A673 (cell line): ENCODE measurements at regions not wholly inside any gene's neighbourhood (a gene's known extent, or its start where the extent isn't known, plus 50 kb on each side); places are given as distances from the start of the nearest gene placed in this dataset.

Experiments
- EZH2 ChIP-seq: fragments of 200-600 bp; sonication (generic); IDR thresholded peaks from 2 replicates; pipeline ENCODE4 v1.6.1; 2017; ENCODE audit warnings: borderline replicate concordance, low read depth, mild to moderate bottlenecking, mixed read lengths, antibody characterized with exemption, low read length; ENCODE audit not compliant: poor library complexity, severe bottlenecking
- TF ChIP-seq, protein P1 (sequence below): fragments of 300-800, 200-600 bp; sonication (generic); conservative IDR thresholded peaks from 2 replicates; pipeline ENCODE4 v1.5.1; 2017; ENCODE audit warnings: low read depth, mild to moderate bottlenecking, antibody characterized with exemption, low read length, moderate library complexity, mixed read lengths

GRCh38 chr1:244336232-244336899, 115.3 kb downstream of the ADSS2 start:
- TF ChIP-seq, protein P1, sequence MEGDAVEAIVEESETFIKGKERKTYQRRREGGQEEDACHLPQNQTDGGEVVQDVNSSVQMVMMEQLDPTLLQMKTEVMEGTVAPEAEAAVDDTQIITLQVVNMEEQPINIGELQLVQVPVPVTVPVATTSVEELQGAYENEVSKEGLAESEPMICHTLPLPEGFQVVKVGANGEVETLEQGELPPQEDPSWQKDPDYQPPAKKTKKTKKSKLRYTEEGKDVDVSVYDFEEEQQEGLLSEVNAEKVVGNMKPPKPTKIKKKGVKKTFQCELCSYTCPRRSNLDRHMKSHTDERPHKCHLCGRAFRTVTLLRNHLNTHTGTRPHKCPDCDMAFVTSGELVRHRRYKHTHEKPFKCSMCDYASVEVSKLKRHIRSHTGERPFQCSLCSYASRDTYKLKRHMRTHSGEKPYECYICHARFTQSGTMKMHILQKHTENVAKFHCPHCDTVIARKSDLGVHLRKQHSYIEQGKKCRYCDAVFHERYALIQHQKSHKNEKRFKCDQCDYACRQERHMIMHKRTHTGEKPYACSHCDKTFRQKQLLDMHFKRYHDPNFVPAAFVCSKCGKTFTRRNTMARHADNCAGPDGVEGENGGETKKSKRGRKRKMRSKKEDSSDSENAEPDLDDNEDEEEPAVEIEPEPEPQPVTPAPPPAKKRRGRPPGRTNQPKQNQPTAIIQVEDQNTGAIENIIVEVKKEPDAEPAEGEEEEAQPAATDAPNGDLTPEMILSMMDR = no peak
- no peak for TF ChIP-seq EZH2
